A549 (cell line): ENCODE measurements at regions not wholly inside any gene's neighbourhood (a gene's known extent, or its start where the extent isn't known, plus 50 kb on each side); places are given as distances from the start of the nearest gene placed in this dataset.
"Not testable (repeated sequence)": the region's sequence is repeated elsewhere in the genome, so short reads cannot be mapped to it uniquely, and the experiment has no call there.

ENCODE experiments used
- ATAC-seq, 2 experiments: fragments of 200-7000 bp in 1 of 2; fragments of >200 bp in 1 of 2; cut with Nextera tagmentation in 1 of 2; cut with Tn5 transposase in 1 of 2; 3 replicates each; pipeline versions ENCODE4 v1.8.0 to v1.9.1; 2018 to 2020; ENCODE audit warnings: mild to moderate bottlenecking in 1 of 2, moderate library complexity in 1 of 2
- CTCF ChIA-PET: fragments of 300-600 bp; sonication (Branson Sonifier 250); formaldehyde crosslinking; extraction: SDS; loops from one replicate; lab custom pipeline; 2021; ENCODE audit warnings: antibody characterized with exemption, inconsistent platforms; lab: Yijun Ruan, JAX
- POLR2A ChIA-PET: fragments of 350-600 bp; formaldehyde crosslinking; extraction: SDS; loops from one replicate; lab custom pipeline; 2021; ENCODE audit warnings: antibody characterized with exemption, inconsistent platforms; lab: Yijun Ruan, JAX
- DNase-seq, 2 experiments: peaks; one replicate each; pipeline versions ENCODE4 v3.0.0 to v3.0.0-alpha.2; 2011 to 2016; ENCODE audit warnings: low read depth in 1 of 2, low spot score in 1 of 2
- FAIRE-seq: peaks from 2 replicates; lab custom pipeline; 2011; peaks lifted over from hg19 to GRCh38; lab: Jason Lieb, UNC
- H3K27ac ChIP-seq, 2 experiments: fragments of >200 bp; sonication (Bioruptor Twin); formaldehyde crosslinking; 3 replicates each; pipeline ENCODE4 v1.5.1; 2016 to 2017
- H3K4me1 ChIP-seq: fragments of >200 bp; sonication (Bioruptor Twin); formaldehyde crosslinking; 3 replicates; pipeline ENCODE4 v1.6.1; 2016
- H3K4me2 ChIP-seq: fragments of >200 bp; sonication (Bioruptor Twin); formaldehyde crosslinking; 3 replicates; pipeline ENCODE4 v1.6.1; 2016
- H3K4me3 ChIP-seq: fragments of >200 bp; sonication (Bioruptor Twin); formaldehyde crosslinking; 3 replicates; pipeline ENCODE4 v1.5.1; 2016
- H3K9me3 ChIP-seq: fragments of >200 bp; sonication (Bioruptor Twin); formaldehyde crosslinking; 3 replicates; pipeline ENCODE4 v1.6.1; 2016
- ATOH8 ChIP-seq: fragments of 250-450 bp; sonication (Bioruptor Pico); IDR thresholded peaks from 2 replicates; pipeline ENCODE4 v1.5.0; 2020; ENCODE audit warnings: low read depth, mild to moderate bottlenecking, moderate library complexity
- CBX2 ChIP-seq: fragments of 200-600 bp; sonication (generic); IDR thresholded peaks from 2 replicates; pipeline ENCODE4 v1.6.1; 2016; ENCODE audit warnings: low read depth, mild to moderate bottlenecking, borderline replicate concordance
- CHD4 ChIP-seq: fragments of 200-600 bp; sonication (generic); IDR thresholded peaks from 2 replicates; pipeline ENCODE4 v1.6.1; 2016; ENCODE audit warnings: antibody characterized with exemption, mild to moderate bottlenecking, borderline replicate concordance
- EHF ChIP-seq: fragments of 250-450 bp; sonication (Bioruptor Pico); IDR thresholded peaks from 2 replicates; pipeline ENCODE4 v1.5.0; 2020; ENCODE audit warnings: mild to moderate bottlenecking
- ELK1 ChIP-seq: fragments of 150-350 bp; IDR thresholded peaks from 2 replicates; pipeline ENCODE4 v1.6.1; 2014; ENCODE audit warnings: low read depth, mild to moderate bottlenecking, low read length
- ESRRA ChIP-seq: fragments of 150-350 bp; IDR thresholded peaks from 2 replicates; pipeline ENCODE4 v1.6.1; 2014; ENCODE audit warnings: mild to moderate bottlenecking, low read length, borderline replicate concordance
- HDAC2 ChIP-seq: fragments of 200-600 bp; sonication (generic); IDR thresholded peaks from 2 replicates; pipeline ENCODE4 v1.6.1; 2016
- MAZ ChIP-seq: fragments of 150-350 bp; IDR thresholded peaks from 2 replicates; pipeline ENCODE4 v1.6.1; 2014; ENCODE audit warnings: antibody characterized with exemption, low read depth, low read length, borderline replicate concordance
- NPAS2 ChIP-seq: fragments of 250-450 bp; sonication (Bioruptor Pico); IDR thresholded peaks from 2 replicates; pipeline ENCODE4 v1.8.0; 2022; ENCODE audit warnings: mild to moderate bottlenecking, moderate library complexity, borderline replicate concordance
- PHF8 ChIP-seq: fragments of 200-600 bp; sonication (generic); IDR thresholded peaks from 2 replicates; pipeline ENCODE4 v1.6.1; 2016; ENCODE audit warnings: low read depth, mild to moderate bottlenecking, antibody characterized with exemption, moderate library complexity, borderline replicate concordance
- RAD21 ChIP-seq, 2 experiments: fragments of >200 bp in 1 of 2; sonication (Bioruptor Twin) in 1 of 2; formaldehyde crosslinking in 1 of 2; IDR thresholded peaks in 1 of 2; conservative IDR thresholded peaks in 1 of 2; 2 replicates in 1 of 2; 3 replicates in 1 of 2; pipeline ENCODE4 v1.6.1; 2012 to 2018; ENCODE audit warnings: inconsistent platforms in 1 of 2
- RCOR1 ChIP-seq: fragments of 150-350 bp; IDR thresholded peaks from 2 replicates; pipeline ENCODE4 v1.6.1; 2014; ENCODE audit warnings: antibody characterized with exemption, low read length, low read depth
- TP53 ChIP-seq: fragments of 250-450 bp; sonication (Bioruptor Pico); IDR thresholded peaks from 2 replicates; pipeline ENCODE4 v1.5.0; 2021; ENCODE audit warnings: mild to moderate bottlenecking, moderate library complexity
- ZC3H11A ChIP-seq: fragments of 450-650 bp; IDR thresholded peaks from 2 replicates; pipeline ENCODE4 v1.6.1; 2014; ENCODE audit warnings: antibody characterized with exemption, mild to moderate bottlenecking
- ZFP36 ChIP-seq: fragments of 450-650 bp; IDR thresholded peaks from 2 replicates; pipeline ENCODE4 v1.6.1; 2014; ENCODE audit warnings: borderline replicate concordance; ENCODE audit not compliant: partially characterized antibody
- ZNF302 ChIP-seq: fragments of 250-450 bp; sonication (Bioruptor Pico); IDR thresholded peaks from 2 replicates; pipeline ENCODE4 v1.9.0; 2021; ENCODE audit warnings: inconsistent platforms, mild to moderate bottlenecking, moderate library complexity
- WGBS: methylation state at CpG from one replicate; pipeline ENCODE4 v1.1.6; 2017; ENCODE audit errors: missing lambda C conversion rate; 5-methylcytosine and 5-hydroxymethylcytosine counted together
- TF ChIP-seq, protein P1 (sequence below): fragments of 450-650 bp; IDR thresholded peaks from 2 replicates; pipeline ENCODE4 v1.6.1; 2014; ENCODE audit warnings: antibody characterized with exemption
- TF ChIP-seq, protein P2 (sequence below): IDR thresholded peaks from 2 replicates; pipeline ENCODE4 v1.6.1; 2012

DNA sequence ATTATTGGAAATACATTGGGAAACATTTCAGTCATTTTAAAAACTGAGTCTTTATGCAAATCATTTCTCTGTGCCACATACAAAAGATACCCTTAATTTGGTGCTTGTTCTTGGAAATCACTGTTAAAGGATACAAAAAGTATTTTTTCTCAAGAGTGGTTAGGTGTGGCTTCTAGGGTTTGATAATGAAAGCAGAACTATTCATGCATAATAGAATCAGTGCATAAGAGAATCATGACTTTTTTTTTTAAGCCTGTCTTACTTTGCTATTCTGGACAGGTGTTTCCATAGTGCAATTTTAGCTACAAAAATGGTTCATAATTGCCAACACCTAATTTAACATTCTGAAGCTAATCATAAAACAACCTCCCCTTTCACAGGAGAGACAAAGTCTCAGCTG lies 233.0 kb upstream of the NRIP1 start:
- POLR2A ChIA-PET, result no interaction called here
- H3K9me3 ChIP-seq, result 0 out of 3 replicates have a peak, but pooled peaks cover 4% of the 10 kb centered on the region
- TF ChIP-seq, protein P1, sequence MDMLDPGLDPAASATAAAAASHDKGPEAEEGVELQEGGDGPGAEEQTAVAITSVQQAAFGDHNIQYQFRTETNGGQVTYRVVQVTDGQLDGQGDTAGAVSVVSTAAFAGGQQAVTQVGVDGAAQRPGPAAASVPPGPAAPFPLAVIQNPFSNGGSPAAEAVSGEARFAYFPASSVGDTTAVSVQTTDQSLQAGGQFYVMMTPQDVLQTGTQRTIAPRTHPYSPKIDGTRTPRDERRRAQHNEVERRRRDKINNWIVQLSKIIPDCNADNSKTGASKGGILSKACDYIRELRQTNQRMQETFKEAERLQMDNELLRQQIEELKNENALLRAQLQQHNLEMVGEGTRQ, result no peak
- TF ChIP-seq NPAS2 (no peak), RCOR1 (no peak), EHF (CRISPR knock-in tag) (no peak), ATOH8 (CRISPR knock-in tag) (no peak), RAD21 (conservative IDR thresholded peaks at IDR 0.05 in 1 of 2, IDR thresholded peaks at IDR 0.05 in 1 of 2) (no peak), CHD4 (no peak), ZC3H11A (no peak), HDAC2 (no peak), TP53 (no peak), MAZ (no peak), ELK1 (no peak), ESRRA (no peak), CBX2 (no peak)
- TF ChIP-seq, protein P2, sequence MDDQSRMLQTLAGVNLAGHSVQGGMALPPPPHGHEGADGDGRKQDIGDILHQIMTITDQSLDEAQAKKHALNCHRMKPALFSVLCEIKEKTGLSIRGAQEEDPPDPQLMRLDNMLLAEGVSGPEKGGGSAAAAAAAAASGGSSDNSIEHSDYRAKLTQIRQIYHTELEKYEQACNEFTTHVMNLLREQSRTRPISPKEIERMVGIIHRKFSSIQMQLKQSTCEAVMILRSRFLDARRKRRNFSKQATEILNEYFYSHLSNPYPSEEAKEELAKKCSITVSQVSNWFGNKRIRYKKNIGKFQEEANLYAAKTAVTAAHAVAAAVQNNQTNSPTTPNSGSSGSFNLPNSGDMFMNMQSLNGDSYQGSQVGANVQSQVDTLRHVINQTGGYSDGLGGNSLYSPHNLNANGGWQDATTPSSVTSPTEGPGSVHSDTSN, result no peak
- TF ChIP-seq, all 56 proteins: peak for 0
- FAIRE-seq (no peak), DNase-seq (no peak), ATAC-seq (no peak)
- no peak overlapping the region for H3K4me3 ChIP-seq
- CTCF ChIA-PET, result interaction anchor here (0.6 kb wide), 1 partner anchor 47 kb away, joined by 3 read pairs; no protein-coding TSS in a partner anchor
- no peak overlapping the region for H3K27ac ChIP-seq
- peaks cover 17% of the 10 kb centered on the region for H3K4me1 ChIP-seq
- no peak overlapping the region for H3K4me2 ChIP-seq

GRCh38 chr21:15298306-15298705 lies 233.5 kb upstream of the NRIP1 start:
- Histone ChIP-seq H3K27ac (no peak overlapping the region), H3K4me3 (no peak overlapping the region), H3K4me2 (no peak overlapping the region), H3K4me1 (peaks cover 13% of the 10 kb centered on the region), H3K9me3 (0 out of 3 replicates have a peak, but pooled peaks cover 4% of the 10 kb centered on the region)
- DNase-seq (no peak), ATAC-seq (no peak)
- CTCF ChIA-PET, result interaction anchor here (0.6 kb wide), 1 partner anchor 47 kb away, joined by 3 read pairs; no protein-coding TSS in a partner anchor
- WGBS, result 91% methylated on average over 4 of the region's 4 CpGs
- POLR2A ChIA-PET, result no interaction called here
- TF ChIP-seq EHF (CRISPR knock-in tag) (no peak), TP53 (no peak), PHF8 (no peak), ZFP36 (no peak), ZNF302 (CRISPR knock-in tag) (no peak)
- TF ChIP-seq, all 56 proteins: peak for 0
- FAIRE-seq, result no peak

GRCh38 chr21:15298755-15299154 lies 234.0 kb upstream of the NRIP1 start:
- H3K27ac ChIP-seq, POLR2A ChIA-PET, H3K4me3 ChIP-seq, DNase-seq, H3K4me2 ChIP-seq, FAIRE-seq, ATAC-seq, H3K4me1 ChIP-seq, CTCF ChIA-PET, H3K9me3 ChIP-seq: not testable (repeated sequence)
- 85% methylated on average over 8 of the region's 8 CpGs for WGBS
- TF ChIP-seq ZC3H11A, result peak; percentile 51
